H9 (cell line): ENCODE measurements at regions not wholly inside any gene's neighbourhood (a gene's known extent, or its start where the extent isn't known, plus 50 kb on each side); places are given as distances from the start of the nearest gene placed in this dataset.

Source experiments
- DNase-seq: peaks from one replicate; pipeline ENCODE4 v3.0.0-alpha.2; 2017
- H2AFZ ChIP-seq: one replicate; pipeline ENCODE4 v1.6.1; 2013; ENCODE audit warnings: mild to moderate bottlenecking, low read length, control low read depth, moderate library complexity
- H2AK5ac ChIP-seq: 2 replicates; pipeline ENCODE4 v1.6.1; 2013; ENCODE audit warnings: low read length, control low read depth, mixed read lengths; ENCODE audit not compliant: insufficient read length
- H2BK120ac ChIP-seq: one replicate; pipeline ENCODE4 v1.6.1; 2013; ENCODE audit warnings: low read depth, mild to moderate bottlenecking, low read length, control low read depth, inconsistent platforms; ENCODE audit not compliant: poor library complexity, severe bottlenecking
- H2BK12ac ChIP-seq: 2 replicates; pipeline ENCODE4 v1.6.1; 2013; ENCODE audit warnings: low read length, control low read depth, mixed read lengths, low read depth; ENCODE audit not compliant: insufficient read length
- H2BK15ac ChIP-seq: 2 replicates; pipeline ENCODE4 v1.6.1; 2013; ENCODE audit warnings: low read depth, low read length, control low read depth
- H2BK20ac ChIP-seq: one replicate; pipeline ENCODE4 v1.6.1; 2013; ENCODE audit warnings: low read depth, mild to moderate bottlenecking, low read length, control low read depth, inconsistent platforms; ENCODE audit not compliant: poor library complexity, severe bottlenecking
- H2BK5ac ChIP-seq: 2 replicates; pipeline ENCODE4 v1.6.1; 2013; ENCODE audit warnings: low read length, control low read depth, mixed read lengths; ENCODE audit not compliant: insufficient read length
- H3K14ac ChIP-seq: 2 replicates; pipeline ENCODE4 v1.6.1; 2013; ENCODE audit warnings: low read length, control low read depth; ENCODE audit not compliant: insufficient read depth
- H3K18ac ChIP-seq: 2 replicates; pipeline ENCODE4 v1.6.1; 2013; ENCODE audit warnings: low read depth, mild to moderate bottlenecking, mixed read lengths, low read length, control low read depth; ENCODE audit not compliant: insufficient read length
- H3K23ac ChIP-seq: 2 replicates; pipeline ENCODE4 v1.6.1; 2013; ENCODE audit warnings: low read length, control low read depth, mixed read lengths, low read depth; ENCODE audit not compliant: insufficient read length
- H3K23me2 ChIP-seq: 2 replicates; pipeline ENCODE4 v1.6.1; 2013; ENCODE audit warnings: low read depth, mild to moderate bottlenecking, mixed read lengths, low read length, control low read depth; ENCODE audit not compliant: insufficient read length, poor library complexity, severe bottlenecking
- H3K27ac ChIP-seq: 2 replicates; pipeline ENCODE4 v1.5.1; 2013; ENCODE audit warnings: low read length, control low read depth, mixed read lengths, low read depth; ENCODE audit not compliant: insufficient read length
- H3K27me3 ChIP-seq: 2 replicates; pipeline ENCODE4 v1.6.1; 2013; ENCODE audit warnings: low read length, control low read depth, inconsistent platforms; ENCODE audit not compliant: insufficient read depth
- H3K4ac ChIP-seq: 2 replicates; pipeline ENCODE4 v1.6.1; 2013; ENCODE audit warnings: low read depth, mild to moderate bottlenecking, control low read depth, inconsistent platforms, low read length, moderate library complexity
- H3K4me1 ChIP-seq: 2 replicates; pipeline ENCODE4 v1.6.1; 2013; ENCODE audit warnings: low read length, control low read depth, inconsistent platforms; ENCODE audit not compliant: insufficient read depth
- H3K4me2 ChIP-seq: 2 replicates; pipeline ENCODE4 v1.6.1; 2013; ENCODE audit warnings: low read length, control low read depth, mixed read lengths; ENCODE audit not compliant: insufficient read length, insufficient read depth
- H3K56ac ChIP-seq: 2 replicates; pipeline ENCODE4 v1.6.1; 2013; ENCODE audit warnings: low read depth, mild to moderate bottlenecking, mixed read lengths, low read length, control low read depth; ENCODE audit not compliant: insufficient read length
- H3K79me1 ChIP-seq: 2 replicates; pipeline ENCODE4 v1.6.1; 2013; ENCODE audit warnings: low read depth, mild to moderate bottlenecking, moderate library complexity, low read length, control low read depth, inconsistent platforms; ENCODE audit not compliant: insufficient read depth, poor library complexity, severe bottlenecking
- H3K79me2 ChIP-seq: 2 replicates; pipeline ENCODE4 v1.6.1; 2013; ENCODE audit warnings: low read length, control low read depth, inconsistent platforms; ENCODE audit not compliant: insufficient read depth
- H3K9ac ChIP-seq: 2 replicates; pipeline ENCODE4 v1.6.1; 2013; ENCODE audit warnings: low read length, control low read depth, mixed read lengths; ENCODE audit not compliant: insufficient read length; ENCODE audit errors: extremely low read depth
- H3K9me3 ChIP-seq: one replicate; pipeline ENCODE4 v1.6.1; 2013; ENCODE audit warnings: low read depth, low read length, inconsistent platforms; ENCODE audit not compliant: control insufficient read depth
- H3T11ph ChIP-seq: one replicate; pipeline ENCODE4 v1.6.1; 2013; ENCODE audit warnings: mild to moderate bottlenecking, low read length, control low read depth, inconsistent platforms
- H4K20me1 ChIP-seq: one replicate; pipeline ENCODE4 v1.6.1; 2013; ENCODE audit not compliant: control insufficient read depth, insufficient read length, insufficient read depth
- H4K5ac ChIP-seq: 2 replicates; pipeline ENCODE4 v1.6.1; 2013; ENCODE audit warnings: low read depth, mild to moderate bottlenecking, mixed read lengths, low read length, control low read depth; ENCODE audit not compliant: insufficient read length
- H4K8ac ChIP-seq: replicated peaks from 2 replicates; pipeline ENCODE4 v1.6.1; 2013; ENCODE audit warnings: low read length, control low read depth, mixed read lengths, low read depth; ENCODE audit not compliant: insufficient read length
- H4K91ac ChIP-seq: 2 replicates; pipeline ENCODE4 v1.6.1; 2013; ENCODE audit warnings: low read depth, mild to moderate bottlenecking, moderate library complexity, mixed read lengths, low read length, control low read depth; ENCODE audit not compliant: insufficient read length
- H3K27ac Mint-ChIP-seq, 3 experiments: 2 replicates in 2 of 3; 3 replicates in 1 of 3; pipeline ENCODE4 v1.8.0; 2020 to 2021; ENCODE audit warnings: mixed read lengths in 3 of 3, mild to moderate bottlenecking in 1 of 3, moderate library complexity in 1 of 3
- H3K27me3 Mint-ChIP-seq: 2 replicates; pipeline ENCODE4 v1.8.0; 2021; ENCODE audit warnings: low read depth, mild to moderate bottlenecking, moderate library complexity, mixed read lengths
- H3K36me3 Mint-ChIP-seq, 3 experiments: 2 replicates in 2 of 3; 3 replicates in 1 of 3; pipeline ENCODE4 v1.8.0; 2020 to 2021; ENCODE audit warnings: low read depth in 3 of 3, mixed read lengths in 3 of 3; ENCODE audit not compliant: insufficient read depth in 1 of 3
- H3K4me1 Mint-ChIP-seq, 2 experiments: 2 replicates each; pipeline ENCODE4 v1.8.0; 2020; ENCODE audit warnings: mixed read lengths in 2 of 2
- H3K4me3 Mint-ChIP-seq, 2 experiments: 2 replicates in 1 of 2; 3 replicates in 1 of 2; pipeline ENCODE4 v1.8.0; 2020 to 2021; ENCODE audit warnings: mild to moderate bottlenecking in 2 of 2, mixed read lengths in 2 of 2, moderate library complexity in 1 of 2
- H3K9me3 Mint-ChIP-seq, 2 experiments: 2 replicates in 1 of 2; 3 replicates in 1 of 2; pipeline ENCODE4 v1.8.0; 2020; ENCODE audit warnings: mild to moderate bottlenecking in 2 of 2, mixed read lengths in 2 of 2, moderate library complexity in 1 of 2
- CTCF ChIP-seq: fragments of 200-600 bp; sonication (generic); conservative IDR thresholded peaks from 3 replicates; pipeline ENCODE4 v1.8.0; 2021; ENCODE audit warnings: antibody characterized with exemption, mild to moderate bottlenecking
- WGBS: extraction: QIAGEN DNeasy Blood & Tissue Kit; methylation state at CpG from one replicate; pipeline ENCODE4 v1.1.7; 2013; ENCODE audit warnings: missing lambda C conversion rate, low lambda C conversion rate, mixed read lengths; ENCODE audit not compliant: insufficient read length; ENCODE audit errors: extremely low coverage; 5-methylcytosine and 5-hydroxymethylcytosine counted together

- no peak overlapping the region for H4K91ac ChIP-seq
- no peaks in the 10 kb centered on the region for H3K9me3 ChIP-seq
- Mint-ChIP-seq H3K9me3 (peaks cover 9 to 12% of the 10 kb centered on the region in 2 experiments), H3K27ac (no peak overlapping the region), H3K36me3 (peaks cover 3 to 5% (median 4%) of the 10 kb centered on the region in 3 experiments; a peak in 4 of 7 replicates), H3K4me1 (peaks cover 7 to 8% of the 10 kb centered on the region in 2 experiments), H3K4me3 (no peak overlapping the region), H3K27me3 (no peaks in the 10 kb centered on the region)
- no peak overlapping the region for H3K27ac ChIP-seq
- H2BK5ac ChIP-seq, result no peak overlapping the region
- no peak overlapping the region for H4K5ac ChIP-seq
- H3K23me2 ChIP-seq, result no peaks in the 10 kb centered on the region
- peaks cover 5% of the 10 kb centered on the region; the same call in 1 of the 2 replicates for H3K4me1 ChIP-seq
- no peaks in the 10 kb centered on the region for H3K27me3 ChIP-seq
- H3K4me2 ChIP-seq, result no peak overlapping the region
- H2BK12ac ChIP-seq, result no peak overlapping the region
- no peak overlapping the region for H3K18ac ChIP-seq
- no peak overlapping the region for H3K23ac ChIP-seq
- no peak for DNase-seq
- H4K8ac ChIP-seq, result no peak overlapping the region
- no CpG with 5 or more reads among the region's 2 CpGs for WGBS
- no peak overlapping the region for H2AFZ ChIP-seq
- no peak overlapping the region for H3K56ac ChIP-seq
- no peak overlapping the region for H2BK15ac ChIP-seq
- no peak overlapping the region for H3K9ac ChIP-seq
- no peaks in the 10 kb centered on the region for H3K79me2 ChIP-seq
- no peak overlapping the region for H2AK5ac ChIP-seq
- no peak overlapping the region for H3K14ac ChIP-seq
- no peak overlapping the region for H2BK120ac ChIP-seq
- H4K20me1 ChIP-seq, result no peaks in the 10 kb centered on the region
- H3K4ac ChIP-seq, result no peak overlapping the region
- no peak for TF ChIP-seq CTCF
- no peaks in the 10 kb centered on the region for H3K79me1 ChIP-seq
- no peak overlapping the region for H2BK20ac ChIP-seq
- H3T11ph ChIP-seq, result no peak overlapping the region
These were observed 202.3 kb upstream of the CDKN3 start for GRCh38 chr14:54194501-54194900.
